SK-N-SH (cell line): ENCODE measurements at regions not wholly inside any gene's neighbourhood (a gene's known extent, or its start where the extent isn't known, plus 50 kb on each side); places are given as distances from the start of the nearest gene placed in this dataset.
A peak's percentile ranks its signal among the peaks of the same experiment; 100 is the strongest.

ENCODE experiments used
- CTCF ChIA-PET: fragments of 300-600, 350-600 bp; formaldehyde crosslinking; extraction: SDS; loops from one replicate; lab custom pipeline; 2021; lab: Yijun Ruan, JAX
- POLR2A ChIA-PET: fragments of 350-600 bp; sonication (Branson Sonifier 250); formaldehyde crosslinking; extraction: SDS; loops from one replicate; lab custom pipeline; 2020; ENCODE audit warnings: antibody characterized with exemption, inconsistent platforms; lab: Yijun Ruan, JAX
- DNase-seq: peaks from one replicate; pipeline ENCODE4 v3.0.0; 2012
- H2AFZ ChIP-seq: fragments of 200-600 bp; sonication (generic); 2 replicates; pipeline ENCODE4 v1.8.1; 2016; ENCODE audit warnings: antibody characterized with exemption, mild to moderate bottlenecking, low read depth
- H3F3A ChIP-seq: fragments of 200-600 bp; sonication (generic); replicated peaks from 2 replicates; pipeline ENCODE3; 2016; ENCODE audit warnings: antibody characterized with exemption, mild to moderate bottlenecking; ENCODE audit not compliant: insufficient read depth
- H3K27ac ChIP-seq, 2 experiments: fragments of 200-500 bp in 1 of 2; fragments of 200-600 bp in 1 of 2; sonication (Bioruptor generic) in 1 of 2; sonication (generic), shearing (Covaris generic) in 1 of 2; 2 replicates each; pipeline versions ENCODE4 v1.5.1 to v1.6.1; 2014 to 2016; ENCODE audit warnings: low read depth in 2 of 2, inconsistent platforms in 1 of 2, low read length in 1 of 2, mild to moderate bottlenecking in 1 of 2, mixed read lengths in 1 of 2
- H3K27me3 ChIP-seq: fragments of 200-600 bp; sonication (generic), shearing (Covaris generic); 2 replicates; pipeline ENCODE4 v1.6.1; 2016; ENCODE audit warnings: mixed run types; ENCODE audit not compliant: insufficient read depth
- H3K36me3 ChIP-seq, 2 experiments: fragments of 200-500 bp in 1 of 2; fragments of 200-600 bp in 1 of 2; sonication (Bioruptor generic) in 1 of 2; sonication (generic) in 1 of 2; replicated peaks in 1 of 2; 2 replicates each; pipeline versions ENCODE3 to v1.5.1; 2014 to 2016; ENCODE audit warnings: low read length in 1 of 2, mild to moderate bottlenecking in 1 of 2; ENCODE audit not compliant: insufficient read depth in 2 of 2, control insufficient read depth in 1 of 2
- H3K4me1 ChIP-seq, 2 experiments: fragments of 200-500 bp in 1 of 2; fragments of 200-600 bp in 1 of 2; sonication (Bioruptor generic) in 1 of 2; sonication (generic), shearing (Covaris generic) in 1 of 2; 2 replicates each; pipeline versions ENCODE4 v1.5.1 to v1.6.1; 2014 to 2016; ENCODE audit warnings: low read depth in 1 of 2, low read length in 1 of 2, mixed run types in 1 of 2; ENCODE audit not compliant: insufficient read depth in 2 of 2, control insufficient read depth in 1 of 2
- H3K4me2 ChIP-seq: fragments of 200-600 bp; sonication (generic), shearing (Covaris generic); 2 replicates; pipeline ENCODE4 v1.6.1; 2017; ENCODE audit warnings: mixed run types
- H3K4me3 ChIP-seq, 2 experiments: fragments of 200-500 bp in 1 of 2; fragments of 200-600 bp in 1 of 2; sonication (Bioruptor generic) in 1 of 2; sonication (generic), shearing (Covaris generic) in 1 of 2; 2 replicates each; pipeline versions ENCODE4 v1.5.1 to v1.8.1; 2014 to 2016; ENCODE audit warnings: low read depth in 2 of 2, inconsistent platforms in 1 of 2, low read length in 1 of 2, mild to moderate bottlenecking in 1 of 2, mixed read lengths in 1 of 2, moderate library complexity in 1 of 2
- H3K79me2 ChIP-seq: fragments of 200-600 bp; sonication (generic); 2 replicates; pipeline ENCODE4 v1.8.1; 2017; ENCODE audit warnings: mild to moderate bottlenecking; ENCODE audit not compliant: insufficient read depth
- H3K9ac ChIP-seq: fragments of 200-600 bp; sonication (generic); 2 replicates; pipeline ENCODE4 v1.6.1; 2017; ENCODE audit warnings: mixed run types
- H3K9me2 ChIP-seq: fragments of 200-600 bp; sonication (generic); 2 replicates; pipeline ENCODE4 v1.6.1; 2017; ENCODE audit warnings: mixed run types
- H3K9me3 ChIP-seq: fragments of 200-600 bp; sonication (generic); 2 replicates; pipeline ENCODE4 v1.6.1; 2017; ENCODE audit warnings: mixed run types, mild to moderate bottlenecking, moderate library complexity
- H4K20me1 ChIP-seq: fragments of 200-600 bp; sonication (generic); 2 replicates; pipeline ENCODE4 v1.6.1; 2017; ENCODE audit warnings: mild to moderate bottlenecking, mixed run types; ENCODE audit not compliant: insufficient read depth
- EP300 ChIP-seq, 2 experiments: IDR thresholded peaks; 2 replicates each; pipeline versions ENCODE4 v1.4.0 to v1.6.1; 2012; ENCODE audit warnings: borderline replicate concordance in 1 of 2, low read depth in 1 of 2, low read length in 1 of 2
- GATA2 ChIP-seq: sonication (generic); formaldehyde crosslinking; IDR thresholded peaks from 2 replicates; pipeline ENCODE4 v1.5.0; 2020; ENCODE audit warnings: mild to moderate bottlenecking, missing genetic modification reagents
- MXI1 ChIP-seq: IDR thresholded peaks from 2 replicates; pipeline ENCODE4 v1.6.1; 2012; ENCODE audit warnings: mild to moderate bottlenecking, low read depth, low read length, improper control_type of control experiment
- NFIC ChIP-seq: IDR thresholded peaks from 2 replicates; pipeline ENCODE4 v1.4.0; 2012; ENCODE audit warnings: borderline replicate concordance
- RAD21 ChIP-seq: IDR thresholded peaks from 2 replicates; pipeline ENCODE4 v1.6.1; 2012; ENCODE audit warnings: mild to moderate bottlenecking, low read length
- RXRA ChIP-seq: IDR thresholded peaks from 2 replicates; pipeline ENCODE4 v1.4.0; 2012; ENCODE audit warnings: low read depth, mild to moderate bottlenecking, borderline replicate concordance
- USF1 ChIP-seq: IDR thresholded peaks from 2 replicates; pipeline ENCODE4 v1.4.0; 2012; ENCODE audit warnings: low read depth, borderline replicate concordance
- YY1 ChIP-seq: IDR thresholded peaks from 2 replicates; pipeline ENCODE4 v1.4.0; 2012; ENCODE audit warnings: low read depth, mild to moderate bottlenecking
- WGBS: methylation state at CpG from one replicate; pipeline ENCODE4 v1.1.6; 2017; ENCODE audit warnings: low lambda C conversion rate; 5-methylcytosine and 5-hydroxymethylcytosine counted together
- TF ChIP-seq, protein P1 (sequence below): fragments of 200-600 bp; sonication (generic); IDR thresholded peaks from 2 replicates; pipeline ENCODE4 v1.6.1; 2017; ENCODE audit warnings: antibody characterized with exemption, mild to moderate bottlenecking, moderate library complexity

- CTCF ChIA-PET = interaction anchor here (0.9 to 1.5 kb wide), 4 partner anchors 8 to 317 kb away, joined by 3 to 4 read pairs (median 4); no protein-coding TSS in a partner anchor
- 8% methylated on average over 7 of the region's 7 CpGs for WGBS
Observed at GRCh38 chr6:138004430-138005287, 102.6 kb downstream of the PERP start.

DNA sequence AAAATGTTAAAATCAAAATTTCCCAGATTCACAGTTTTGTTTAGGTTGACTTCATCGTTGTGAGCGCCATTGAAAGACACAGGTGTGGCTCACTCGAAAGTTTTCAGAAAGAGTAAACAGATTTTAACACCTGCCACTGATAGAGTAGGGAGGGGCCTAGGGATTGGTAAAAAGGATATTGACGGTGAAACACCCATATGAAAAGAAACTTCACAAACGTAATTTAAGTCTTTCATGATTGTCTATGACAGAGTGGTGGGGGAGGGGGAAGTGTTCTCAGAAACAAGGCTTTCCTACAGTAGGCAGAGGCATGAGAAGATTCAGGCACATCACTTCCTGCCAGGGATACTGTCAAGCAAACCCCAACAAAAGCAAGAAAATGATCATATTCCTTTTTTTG, 101.4 kb downstream of the PERP start:
- no peak for DNase-seq
- POLR2A ChIA-PET = no interaction called here

More at GRCh38 chr6:138004430-138005287, 102.6 kb downstream of the PERP start:
- H3K4me1 ChIP-seq = no peaks in the 10 kb centered on the region
- no peaks in the 10 kb centered on the region for H3F3A ChIP-seq
- no peak overlapping the region for H3K9ac ChIP-seq
- TF ChIP-seq, protein P1, sequence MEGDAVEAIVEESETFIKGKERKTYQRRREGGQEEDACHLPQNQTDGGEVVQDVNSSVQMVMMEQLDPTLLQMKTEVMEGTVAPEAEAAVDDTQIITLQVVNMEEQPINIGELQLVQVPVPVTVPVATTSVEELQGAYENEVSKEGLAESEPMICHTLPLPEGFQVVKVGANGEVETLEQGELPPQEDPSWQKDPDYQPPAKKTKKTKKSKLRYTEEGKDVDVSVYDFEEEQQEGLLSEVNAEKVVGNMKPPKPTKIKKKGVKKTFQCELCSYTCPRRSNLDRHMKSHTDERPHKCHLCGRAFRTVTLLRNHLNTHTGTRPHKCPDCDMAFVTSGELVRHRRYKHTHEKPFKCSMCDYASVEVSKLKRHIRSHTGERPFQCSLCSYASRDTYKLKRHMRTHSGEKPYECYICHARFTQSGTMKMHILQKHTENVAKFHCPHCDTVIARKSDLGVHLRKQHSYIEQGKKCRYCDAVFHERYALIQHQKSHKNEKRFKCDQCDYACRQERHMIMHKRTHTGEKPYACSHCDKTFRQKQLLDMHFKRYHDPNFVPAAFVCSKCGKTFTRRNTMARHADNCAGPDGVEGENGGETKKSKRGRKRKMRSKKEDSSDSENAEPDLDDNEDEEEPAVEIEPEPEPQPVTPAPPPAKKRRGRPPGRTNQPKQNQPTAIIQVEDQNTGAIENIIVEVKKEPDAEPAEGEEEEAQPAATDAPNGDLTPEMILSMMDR = peak; percentile 46
- TF ChIP-seq RXRA (no peak), RAD21 (peak; percentile 36)
- TF ChIP-seq, all 33 proteins: peak for 2
- Histone ChIP-seq H3K9me2 (no peaks in the 10 kb centered on the region), H4K20me1 (no peaks in the 10 kb centered on the region), H3K79me2 (no peaks in the 10 kb centered on the region), H3K4me3 (no peak overlapping the region), H3K4me2 (no peak overlapping the region), H2AFZ (no peak overlapping the region), H3K36me3 (no peaks in the 10 kb centered on the region), H3K27ac (no peak overlapping the region), H3K27me3 (no peaks in the 10 kb centered on the region; the same call in 1 of the 2 replicates), H3K9me3 (no peaks in the 10 kb centered on the region)
- no peak for DNase-seq
- POLR2A ChIA-PET = no interaction called here

More for the DNA sequence above, 101.4 kb downstream of the PERP start:
- H3K9me2 ChIP-seq = no peaks in the 10 kb centered on the region
- CTCF ChIA-PET = interaction anchor here (0.9 kb wide), 1 partner anchor 318 kb away, joined by 3 read pairs; no protein-coding TSS in a partner anchor
- H3K27me3 ChIP-seq = no peaks in the 10 kb centered on the region; the same call in 1 of the 2 replicates
- no peaks in the 10 kb centered on the region for H3K9me3 ChIP-seq
- no peak overlapping the region for H3K4me2 ChIP-seq
- WGBS = 10% methylated on average over 5 of the region's 5 CpGs
- TF ChIP-seq USF1 (no peak), GATA2 (CRISPR knock-in tag) (no peak), NFIC (no peak), YY1 (no peak), MXI1 (no peak), EP300 (IDR thresholded peaks at IDR 0.05; ENCODE audit: borderline replicate concordance in 1 of 2, low read depth in 1 of 2, low read length in 1 of 2) (no peak)
- no peak overlapping the region for H2AFZ ChIP-seq
- H3K36me3 ChIP-seq = no peaks in the 10 kb centered on the region
- no peaks in the 10 kb centered on the region for H3K4me1 ChIP-seq
- no peak overlapping the region for H3K9ac ChIP-seq
- H3K4me3 ChIP-seq = no peak overlapping the region
- H3K27ac ChIP-seq = no peak overlapping the region
- no peaks in the 10 kb centered on the region for H3K79me2 ChIP-seq
- no peaks in the 10 kb centered on the region for H3F3A ChIP-seq
- H4K20me1 ChIP-seq = no peaks in the 10 kb centered on the region
